WERI-Rb-1 (cell line): ENCODE measurements at regions not wholly inside any gene's neighbourhood (a gene's known extent, or its start where the extent isn't known, plus 50 kb on each side); places are given as distances from the start of the nearest gene placed in this dataset.

Source experiments
- DNase-seq: peaks from one replicate; pipeline ENCODE4 v3.0.0-alpha.2; 2020
- H3K27ac ChIP-seq: fragments of 250-450 bp; sonication (Bioruptor Pico); 2 replicates; pipeline ENCODE4 v1.5.1; 2020; ENCODE audit warnings: mild to moderate bottlenecking, moderate library complexity
- H3K27me3 ChIP-seq: fragments of 250-450 bp; sonication (Bioruptor Pico); 2 replicates; pipeline ENCODE4 v1.5.1; 2021; ENCODE audit warnings: mild to moderate bottlenecking, low read depth, moderate library complexity; ENCODE audit not compliant: insufficient read depth, severe bottlenecking
- H3K36me3 ChIP-seq: fragments of 250-450 bp; sonication (Bioruptor Pico); 2 replicates; pipeline ENCODE4 v1.5.1; 2020; ENCODE audit warnings: mild to moderate bottlenecking, moderate library complexity
- H3K4me3 ChIP-seq: 2 replicates; pipeline ENCODE4 v1.5.1; 2011; ENCODE audit warnings: low read depth, mild to moderate bottlenecking, control low read depth, low read length
- H3K9me3 ChIP-seq: fragments of 250-450 bp; sonication (Bioruptor Pico); 2 replicates; pipeline ENCODE4 v1.5.1; 2021; ENCODE audit warnings: mild to moderate bottlenecking, moderate library complexity; ENCODE audit not compliant: severe bottlenecking
- CTCF ChIP-seq: IDR thresholded peaks from 2 replicates; pipeline ENCODE4 v1.5.1; 2011; ENCODE audit warnings: low read depth, mild to moderate bottlenecking, control low read depth, inconsistent platforms, low read length

DNA sequence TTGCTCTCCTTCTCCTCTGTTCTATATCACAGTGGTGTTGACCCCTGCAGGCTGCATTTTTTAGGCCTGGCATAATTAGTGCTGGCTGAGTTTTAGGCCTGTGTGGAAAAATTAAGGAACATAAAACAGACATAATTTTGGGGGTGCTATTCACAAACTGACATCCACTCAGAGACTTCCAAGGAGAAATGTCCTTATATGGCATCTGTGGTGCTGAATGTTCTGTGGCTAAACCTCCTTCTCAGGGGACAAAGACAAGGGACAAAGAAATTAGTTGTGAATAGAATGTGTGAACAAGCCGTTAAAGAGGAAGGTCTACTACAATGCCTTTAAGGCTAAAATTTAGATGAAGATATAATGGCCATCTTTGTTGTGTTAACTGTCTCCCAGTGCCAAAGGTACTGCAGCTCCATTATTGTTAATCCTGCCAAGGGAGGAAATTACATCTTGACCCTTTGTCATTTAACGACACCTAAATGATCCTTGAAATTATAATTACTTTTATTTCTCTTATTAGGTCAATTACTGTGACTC is 870.0 kb upstream of the CHAC2 start:
- no peak overlapping the region for H3K4me3 ChIP-seq
- no peak for TF ChIP-seq CTCF
- no peaks in the 10 kb centered on the region for H3K36me3 ChIP-seq
- H3K9me3 ChIP-seq = no peaks in the 10 kb centered on the region
- DNase-seq = no peak
- no peaks in the 10 kb centered on the region for H3K27me3 ChIP-seq
- no peak overlapping the region for H3K27ac ChIP-seq

GRCh38 chr2:52895726-52896340 is 871.8 kb upstream of the CHAC2 start:
- H3K4me3 ChIP-seq = no peak overlapping the region
- no peaks in the 10 kb centered on the region for H3K36me3 ChIP-seq
- no peak overlapping the region for H3K27ac ChIP-seq
- no peak for TF ChIP-seq CTCF
- no peaks in the 10 kb centered on the region for H3K9me3 ChIP-seq
- no peak for DNase-seq
- H3K27me3 ChIP-seq = no peaks in the 10 kb centered on the region

- Histone ChIP-seq H3K9me3 (no peaks in the 10 kb centered on the region), H3K27ac (no peak overlapping the region), H3K36me3 (no peaks in the 10 kb centered on the region), H3K4me3 (no peak overlapping the region), H3K27me3 (no peaks in the 10 kb centered on the region)
- DNase-seq = no peak
- TF ChIP-seq CTCF = no peak
Measured at GRCh38 chr2:52886556-52886955, 881.0 kb upstream of the CHAC2 start.

DNA sequence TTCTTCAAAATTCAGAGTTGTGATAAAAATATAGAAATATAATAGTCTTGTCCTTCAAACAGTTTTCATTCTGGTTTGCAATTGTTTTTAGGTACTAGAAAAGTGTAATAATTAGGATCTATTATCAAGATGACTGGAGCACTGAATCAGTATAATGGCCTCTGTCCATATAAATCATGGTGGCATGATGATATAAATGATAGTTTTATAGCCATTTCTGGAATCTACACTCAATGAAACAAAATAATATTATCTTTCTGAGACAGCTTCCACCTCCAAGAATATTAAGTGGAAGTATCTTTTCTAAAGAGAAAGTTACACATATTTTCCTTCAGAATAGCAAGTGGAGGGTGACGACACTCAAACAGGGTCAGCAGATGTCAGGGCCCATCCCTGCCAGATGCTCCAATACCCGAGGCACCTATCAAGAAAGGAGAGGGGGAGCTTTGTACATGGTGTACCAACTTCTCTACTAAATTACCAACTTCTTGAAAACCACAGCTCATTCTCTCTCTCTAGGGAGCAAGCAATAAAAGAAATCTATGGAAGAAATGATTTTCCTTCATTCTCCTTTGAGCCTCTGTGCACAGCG is 882.7 kb upstream of the CHAC2 start:
- Histone ChIP-seq H3K9me3 (no peaks in the 10 kb centered on the region), H3K27me3 (no peaks in the 10 kb centered on the region), H3K27ac (no peak overlapping the region), H3K4me3 (no peak overlapping the region), H3K36me3 (no peaks in the 10 kb centered on the region)
- no peak for TF ChIP-seq CTCF
- DNase-seq = no peak

- no peaks in the 10 kb centered on the region for H3K9me3 ChIP-seq
- TF ChIP-seq CTCF = no peak
- H3K36me3 ChIP-seq = no peaks in the 10 kb centered on the region
- H3K27me3 ChIP-seq = no peaks in the 10 kb centered on the region
- H3K27ac ChIP-seq = no peak overlapping the region
- no peak for DNase-seq
- no peak overlapping the region for H3K4me3 ChIP-seq
Measured at GRCh38 chr2:52882974-52883373, 884.6 kb upstream of the CHAC2 start.
